GM12878 (cell line): ENCODE measurements at regions not wholly inside any gene's neighbourhood (a gene's known extent, or its start where the extent isn't known, plus 50 kb on each side); places are given as distances from the start of the nearest gene placed in this dataset.

Source experiments
- ATAC-seq: fragments of 200-7000 bp; cut with Tn5 transposase; 3 replicates; pipeline ENCODE4 v1.9.1; 2020; ENCODE audit warnings: mild to moderate bottlenecking, moderate library complexity
- BruUV-seq: library from RNA; stranded (reverse); fragments of 400-500 nt; replicated peaks from 2 replicates; lab custom pipeline; 2021; lab: Mats Ljungman, UMichigan
- CTCF ChIA-PET: fragments of 300-600 bp; sonication (Branson Sonifier 250); formaldehyde crosslinking; extraction: SDS; loops from one replicate; lab custom pipeline; 2021; ENCODE audit warnings: inconsistent platforms; lab: Yijun Ruan, JAX
- POLR2A ChIA-PET: fragments of 350-600 bp; formaldehyde crosslinking; extraction: SDS; loops from one replicate; lab custom pipeline; 2021; ENCODE audit warnings: inconsistent platforms; lab: Charles Lee
- RAD21 ChIA-PET: fragments of 300-600 bp; sonication (Branson Sonifier 250); formaldehyde crosslinking; loops from one replicate; lab custom pipeline; 2023; ENCODE audit warnings: antibody characterized with exemption; ENCODE audit not compliant: unreplicated experiment; lab: Charles Lee
- SMC1A ChIA-PET: fragments of 300-600 bp; sonication (Branson Sonifier 250); formaldehyde crosslinking; loops from one replicate; lab custom pipeline; 2023; ENCODE audit not compliant: unreplicated experiment, uncharacterized antibody; lab: Charles Lee
- DNase-seq: peaks from one replicate; pipeline ENCODE4 v3.0.0-alpha.2; 2011; ENCODE audit warnings: low read depth, low spot score
- FAIRE-seq: peaks from 3 replicates; lab custom pipeline; 2011; peaks lifted over from hg19 to GRCh38; lab: Jason Lieb, UNC
- H2AFZ ChIP-seq: 2 replicates; pipeline ENCODE4 v1.6.0; 2011; ENCODE audit warnings: low read depth, low read length, control low read depth; ENCODE audit not compliant: control insufficient read depth
- H3K27ac ChIP-seq: 2 replicates; pipeline ENCODE4 v1.5.1; 2011; ENCODE audit warnings: control low read depth; ENCODE audit not compliant: control insufficient read depth, insufficient read depth
- H3K27me3 ChIP-seq, 2 experiments: replicated peaks in 1 of 2; 2 replicates each; pipeline versions ENCODE4 v1.6.0 to v1.6.1; 2011; ENCODE audit warnings: low read length in 1 of 2; ENCODE audit not compliant: control insufficient read depth in 2 of 2, insufficient read depth in 2 of 2
- H3K36me3 ChIP-seq, 2 experiments: 2 replicates each; pipeline ENCODE4 v1.5.1; 2011; ENCODE audit warnings: low read length in 1 of 2; ENCODE audit not compliant: control insufficient read depth in 2 of 2, insufficient read depth in 2 of 2
- H3K4me1 ChIP-seq: 2 replicates; pipeline ENCODE4 v1.6.1; 2011; ENCODE audit warnings: mild to moderate bottlenecking, low read length, moderate library complexity, mixed read lengths; ENCODE audit not compliant: control insufficient read depth, insufficient read depth
- H3K4me2 ChIP-seq: 2 replicates; pipeline ENCODE4 v1.6.0; 2011; ENCODE audit warnings: control low read depth; ENCODE audit not compliant: control insufficient read depth, insufficient read depth
- H3K4me3 ChIP-seq: fragments of 200-600 bp; sonication (generic); 2 replicates; pipeline ENCODE4 v1.5.1; 2016
- H3K79me2 ChIP-seq: 2 replicates; pipeline ENCODE4 v1.6.0; 2011; ENCODE audit warnings: low read length; ENCODE audit not compliant: control insufficient read depth, insufficient read depth
- H3K9ac ChIP-seq: 2 replicates; pipeline ENCODE4 v1.8.0; 2011; ENCODE audit warnings: low read length, control low read depth, mixed read lengths; ENCODE audit not compliant: control insufficient read depth, insufficient read depth
- H3K9me3 ChIP-seq: replicated peaks from 3 replicates; pipeline ENCODE4 v1.5.1; 2011; ENCODE audit warnings: mild to moderate bottlenecking, low read length; ENCODE audit not compliant: control insufficient read depth, insufficient read depth
- H4K20me1 ChIP-seq: 2 replicates; pipeline ENCODE4 v1.6.0; 2011; ENCODE audit not compliant: control insufficient read depth, insufficient read depth
- BCL11A ChIP-seq: IDR thresholded peaks from 2 replicates; pipeline ENCODE4 v1.6.1; 2011; ENCODE audit warnings: low read depth, low read length
- EP300 ChIP-seq, 2 experiments: fragments of 150-350 bp in 1 of 2; IDR thresholded peaks; 2 replicates each; pipeline ENCODE4 v1.6.1; 2011 to 2012; ENCODE audit warnings: low read depth in 2 of 2, low read length in 2 of 2, borderline replicate concordance in 1 of 2, improper control_type of control experiment in 1 of 2, inconsistent platforms in 1 of 2; ENCODE audit not compliant: control insufficient read depth in 1 of 2
- FOS ChIP-seq: IDR thresholded peaks from 3 replicates; pipeline ENCODE4 v1.6.1; 2011; ENCODE audit warnings: borderline replicate concordance; ENCODE audit not compliant: insufficient read length; ENCODE audit errors: extremely low read depth
- FOXK2 ChIP-seq: fragments of 450-650 bp; IDR thresholded peaks from 2 replicates; pipeline ENCODE4 v1.6.1; 2017; ENCODE audit warnings: mild to moderate bottlenecking, moderate library complexity
- IRF4 ChIP-seq: IDR thresholded peaks from 2 replicates; pipeline ENCODE4 v1.6.1; 2011; ENCODE audit warnings: low read depth, low read length
- JUND ChIP-seq: IDR thresholded peaks from 2 replicates; pipeline ENCODE4 v1.6.1; 2012; ENCODE audit warnings: low read depth, mild to moderate bottlenecking, low read length, improper control_type of control experiment, moderate library complexity
- NFYA ChIP-seq: IDR thresholded peaks from 2 replicates; pipeline ENCODE4 v1.6.1; 2011; ENCODE audit warnings: low read depth, mild to moderate bottlenecking, low read length, improper control_type of control experiment, borderline replicate concordance
- NKRF ChIP-seq: fragments of 450-650 bp; conservative IDR thresholded peaks from 2 replicates; pipeline ENCODE4 v1.6.1; 2017; ENCODE audit warnings: mild to moderate bottlenecking, moderate library complexity
- PAX8 ChIP-seq: fragments of 450-650 bp; IDR thresholded peaks from 2 replicates; pipeline ENCODE4 v1.6.1; 2017; ENCODE audit warnings: mild to moderate bottlenecking, moderate library complexity
- RAD51 ChIP-seq: fragments of 450-650 bp; IDR thresholded peaks from 2 replicates; pipeline ENCODE4 v1.6.1; 2016; ENCODE audit warnings: moderate library complexity, mild to moderate bottlenecking, inconsistent platforms
- RB1 ChIP-seq: fragments of 450-650 bp; formaldehyde crosslinking; IDR thresholded peaks from 2 replicates; pipeline ENCODE4 v1.6.1; 2017; ENCODE audit warnings: mild to moderate bottlenecking, borderline replicate concordance
- SP1 ChIP-seq: IDR thresholded peaks from one replicate; pipeline ENCODE4 v1.6.1; 2011; ENCODE audit warnings: low read depth, low read length
- SREBF1 ChIP-seq: IDR thresholded peaks from 2 replicates; pipeline ENCODE4 v1.6.1; 2012; ENCODE audit warnings: mild to moderate bottlenecking, low read length
- TARDBP ChIP-seq: IDR thresholded peaks from 2 replicates; pipeline ENCODE4 v1.6.1; 2016; ENCODE audit warnings: borderline replicate concordance
- ZNF24 ChIP-seq: fragments of 450-650 bp; IDR thresholded peaks from 2 replicates; pipeline ENCODE4 v1.6.1; 2017; ENCODE audit warnings: antibody characterized with exemption, mild to moderate bottlenecking
- ZSCAN29 ChIP-seq: fragments of 450-650 bp; IDR thresholded peaks from 2 replicates; pipeline ENCODE4 v1.6.1; 2017; ENCODE audit warnings: mild to moderate bottlenecking, moderate library complexity
- WGBS: methylation state at CpG from one replicate; pipeline ENCODE4 v1.1.6; 2016; ENCODE audit warnings: low lambda C conversion rate; ENCODE audit not compliant: insufficient replicate concordance, insufficient coverage; ENCODE audit errors: missing lambda C conversion rate; 5-methylcytosine and 5-hydroxymethylcytosine counted together
- in situ Hi-C: fragments of 300-500 bp; cut with MboI; formaldehyde crosslinking; loops from 9 replicates; pipeline ENCODE4 v1.14.3; 2018; ENCODE audit warnings: mixed read lengths
- intact Hi-C: fragments of 100-400 bp; cut with micrococcal nuclease; formaldehyde crosslinking; loops from one replicate; pipeline ENCODE4 v1.14.2; 2022; ENCODE audit not compliant: unreplicated experiment
- TF ChIP-seq, protein P1 (sequence below): IDR thresholded peaks from 2 replicates; pipeline ENCODE4 v1.6.1; 2012; ENCODE audit warnings: low read depth, low read length, improper control_type of control experiment
- TF ChIP-seq, protein P2 (sequence below): IDR thresholded peaks from 2 replicates; pipeline ENCODE4 v1.6.1; 2011; ENCODE audit warnings: borderline replicate concordance, low read depth, mild to moderate bottlenecking, moderate library complexity, mixed read lengths, low read length; ENCODE audit not compliant: insufficient read depth; ENCODE audit errors: extremely low read length

- BruUV-seq = no TSS peak
Observed at GRCh38 chr6:155611742-155612141, 156.1 kb upstream of the NOX3 start.

More at GRCh38 chr6:155611742-155612141, 156.1 kb upstream of the NOX3 start:
- RAD21 ChIA-PET = no interaction called here
- H3K79me2 ChIP-seq = no peaks in the 10 kb centered on the region
- H3K36me3 ChIP-seq = no peaks in the 10 kb centered on the region
- H3K4me2 ChIP-seq = no peak overlapping the region
- H3K9ac ChIP-seq = no peak overlapping the region
- SMC1A ChIA-PET = no interaction called here
- ATAC-seq (no peak), FAIRE-seq (no peak), DNase-seq (no peak)
- 0% methylated on average over 1 of the region's 1 CpG for whole genome bisulfite sequencing
- POLR2A ChIA-PET = no interaction called here
- no peaks in the 10 kb centered on the region for H3K9me3 ChIP-seq
- intact Hi-C loops (no loop called here), in situ Hi-C loops (no loop called here)
- H3K27ac ChIP-seq = no peak overlapping the region
- no peaks in the 10 kb centered on the region for H4K20me1 ChIP-seq
- H2AFZ ChIP-seq = no peak overlapping the region
- no peak overlapping the region for H3K4me3 ChIP-seq
- no peak for TF ChIP-seq FOS
- no peak for TF ChIP-seq ZNF24
- TF ChIP-seq IRF4 = no peak
- TF ChIP-seq, protein P1, sequence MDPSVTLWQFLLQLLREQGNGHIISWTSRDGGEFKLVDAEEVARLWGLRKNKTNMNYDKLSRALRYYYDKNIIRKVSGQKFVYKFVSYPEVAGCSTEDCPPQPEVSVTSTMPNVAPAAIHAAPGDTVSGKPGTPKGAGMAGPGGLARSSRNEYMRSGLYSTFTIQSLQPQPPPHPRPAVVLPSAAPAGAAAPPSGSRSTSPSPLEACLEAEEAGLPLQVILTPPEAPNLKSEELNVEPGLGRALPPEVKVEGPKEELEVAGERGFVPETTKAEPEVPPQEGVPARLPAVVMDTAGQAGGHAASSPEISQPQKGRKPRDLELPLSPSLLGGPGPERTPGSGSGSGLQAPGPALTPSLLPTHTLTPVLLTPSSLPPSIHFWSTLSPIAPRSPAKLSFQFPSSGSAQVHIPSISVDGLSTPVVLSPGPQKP = no peak
- no peak for TF ChIP-seq BCL11A
- no peak for TF ChIP-seq SP1
- no peak for TF ChIP-seq RB1
- TF ChIP-seq EP300 (IDR thresholded peaks at IDR 0.05; ENCODE audit: borderline replicate concordance in 1 of 2, control insufficient read depth in 1 of 2, low read depth in 2 of 2, low read length in 2 of 2) = no peak
- TF ChIP-seq NKRF = no peak
- no peak for TF ChIP-seq TARDBP
- no peak for TF ChIP-seq SREBF1
- TF ChIP-seq PAX8 = no peak
- no peak for TF ChIP-seq ZSCAN29
- TF ChIP-seq RAD51 = no peak
- no peak for TF ChIP-seq JUND
- TF ChIP-seq, protein P2, sequence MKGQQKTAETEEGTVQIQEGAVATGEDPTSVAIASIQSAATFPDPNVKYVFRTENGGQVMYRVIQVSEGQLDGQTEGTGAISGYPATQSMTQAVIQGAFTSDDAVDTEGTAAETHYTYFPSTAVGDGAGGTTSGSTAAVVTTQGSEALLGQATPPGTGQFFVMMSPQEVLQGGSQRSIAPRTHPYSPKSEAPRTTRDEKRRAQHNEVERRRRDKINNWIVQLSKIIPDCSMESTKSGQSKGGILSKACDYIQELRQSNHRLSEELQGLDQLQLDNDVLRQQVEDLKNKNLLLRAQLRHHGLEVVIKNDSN = no peak
- TF ChIP-seq FOXK2 = no peak
- TF ChIP-seq NFYA = no peak
- TF ChIP-seq, all 136 proteins: peak for 0
- Histone ChIP-seq H3K4me1 (no peaks in the 10 kb centered on the region), H3K27me3 (no peaks in the 10 kb centered on the region)
- CTCF ChIA-PET = no interaction called here
